NCI-H1092 (cell line): ENCODE measurements at regions not wholly inside any gene's neighbourhood (a gene's known extent, or its start where the extent isn't known, plus 50 kb on each side); places are given as distances from the start of the nearest gene placed in this dataset.
A peak's percentile ranks its signal among the peaks of the same experiment; 100 is the strongest.
"Not testable (repeated sequence)": the region's sequence is repeated elsewhere in the genome, so short reads cannot be mapped to it uniquely, and the experiment has no call there.

Experiments
- DNase-seq: peaks from one replicate; lab custom pipeline; 2025; lab: John Stamatoyannopoulos, UW

DNA sequence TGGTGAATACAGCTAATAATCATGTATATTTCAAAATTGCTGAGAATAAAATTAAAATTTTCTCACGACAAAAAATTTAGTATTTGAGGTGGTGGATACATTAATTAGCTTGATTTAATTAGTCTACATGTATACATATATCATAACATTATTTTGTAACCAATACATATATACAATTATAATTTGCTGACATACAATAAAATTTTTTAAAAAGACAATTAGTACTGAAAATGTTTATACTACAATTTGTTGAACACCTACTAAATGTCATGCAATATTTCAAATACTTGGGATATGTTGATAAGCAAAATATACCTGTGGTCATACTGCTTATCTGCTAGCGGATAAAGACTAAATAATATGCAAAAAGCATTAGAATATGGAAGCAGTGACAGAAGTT lies 586.5 kb downstream of the SLITRK6 start:
- no peak for DNase-seq

DNA sequence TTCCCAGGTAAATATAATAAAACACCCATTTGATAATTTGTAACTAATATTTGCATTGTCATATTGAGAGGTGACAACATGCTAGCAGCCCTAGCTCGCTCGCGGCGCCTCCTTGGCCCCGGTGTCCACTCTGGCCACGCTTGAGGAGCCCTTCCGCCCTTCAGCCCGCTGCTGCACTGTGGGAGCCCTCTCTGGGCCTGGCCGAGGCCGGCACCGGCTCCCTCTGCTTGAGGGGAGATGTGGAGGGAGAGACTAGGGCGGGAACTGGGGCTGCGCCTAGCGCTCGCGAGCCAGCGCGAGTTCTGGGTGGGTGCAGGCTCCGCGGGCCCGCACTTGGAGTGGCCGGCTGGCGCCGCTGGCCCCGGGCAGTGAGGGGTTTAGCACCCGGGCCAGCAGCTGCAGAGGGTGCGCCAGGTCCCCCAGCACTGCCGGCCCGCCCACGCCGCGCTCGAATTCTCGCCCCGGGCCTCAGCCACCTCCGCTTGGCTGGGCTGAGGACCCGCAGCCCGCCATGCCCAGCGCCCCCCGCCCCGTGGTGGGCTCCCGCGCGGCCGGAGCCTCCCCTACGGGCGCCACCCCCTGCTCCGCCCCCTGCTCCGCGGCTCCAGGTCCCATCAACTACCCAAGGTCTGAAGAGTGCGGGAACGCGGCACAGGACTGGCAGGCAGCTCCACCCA lies 594.4 kb downstream of the SLITRK6 start:
- no peak for DNase-seq

DNA sequence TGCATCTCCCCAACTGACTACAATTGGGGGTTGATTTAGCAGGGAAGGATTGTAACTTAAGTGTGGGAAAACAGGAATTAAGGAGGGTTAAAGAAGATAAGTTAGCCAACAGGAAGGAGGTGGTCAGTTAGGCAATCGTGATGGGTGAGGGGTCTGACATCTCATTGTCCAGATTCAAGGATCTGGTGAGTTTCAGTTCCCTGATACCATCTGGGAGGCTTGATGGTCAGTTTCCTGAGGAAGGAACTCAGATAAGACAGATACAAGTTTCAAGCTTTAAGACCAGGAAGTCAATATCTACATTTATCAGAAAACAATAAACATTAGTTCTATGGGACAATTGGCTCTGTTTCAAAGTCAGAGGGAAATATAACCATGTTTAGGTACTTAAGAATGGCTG lies 601.8 kb downstream of the SLITRK6 start:
- no peak for DNase-seq

DNA sequence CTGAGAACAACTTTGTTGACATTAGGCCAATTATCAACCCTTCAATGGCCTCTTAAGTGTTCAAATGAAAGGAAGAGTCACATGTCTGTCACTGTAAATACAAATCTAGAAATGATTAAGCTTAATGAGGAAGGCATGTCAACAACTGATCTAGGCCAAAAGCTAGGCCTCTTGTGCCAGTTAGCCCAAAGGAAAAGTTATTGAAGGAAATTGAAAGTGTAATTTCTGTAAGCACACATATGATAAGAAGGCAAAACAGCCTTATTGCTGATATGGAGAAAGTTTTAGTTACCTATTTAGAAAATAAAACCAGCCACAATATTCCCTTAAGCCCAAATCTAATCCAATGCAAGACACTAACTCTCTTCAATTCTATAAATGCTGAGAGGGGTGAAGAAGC lies 604.7 kb downstream of the SLITRK6 start:
- no peak for DNase-seq

DNA sequence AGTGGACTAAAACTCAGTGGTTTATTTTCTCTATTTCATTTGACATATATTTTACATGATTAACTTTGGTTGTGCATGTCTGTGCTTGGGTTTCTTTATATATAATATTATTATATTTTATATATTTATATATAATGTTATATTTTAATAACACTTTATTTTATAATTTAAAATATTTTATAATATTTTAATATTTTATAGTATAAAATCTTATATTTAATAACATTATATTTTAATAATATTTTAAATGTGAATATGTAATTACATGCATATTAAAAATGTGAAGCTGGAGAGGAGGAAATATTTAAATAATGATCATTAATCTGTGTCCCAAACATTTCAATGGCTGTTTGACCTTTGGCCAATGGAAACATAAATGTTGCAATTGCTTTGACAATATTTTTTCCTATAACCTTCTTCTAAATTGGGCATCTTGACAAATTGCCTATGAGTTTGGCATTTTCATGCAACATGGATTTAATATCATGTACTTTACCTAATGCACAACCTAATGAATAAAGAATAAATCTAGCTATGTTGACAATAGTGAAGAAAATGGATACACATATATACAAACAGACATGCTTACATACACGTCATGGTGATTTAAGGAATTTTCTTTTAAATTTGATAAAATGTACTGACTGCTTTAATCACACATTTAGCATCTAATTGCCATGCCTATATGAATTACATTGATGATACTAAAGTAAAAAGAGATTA lies 607.1 kb downstream of the SLITRK6 start:
- no peak for DNase-seq

DNA sequence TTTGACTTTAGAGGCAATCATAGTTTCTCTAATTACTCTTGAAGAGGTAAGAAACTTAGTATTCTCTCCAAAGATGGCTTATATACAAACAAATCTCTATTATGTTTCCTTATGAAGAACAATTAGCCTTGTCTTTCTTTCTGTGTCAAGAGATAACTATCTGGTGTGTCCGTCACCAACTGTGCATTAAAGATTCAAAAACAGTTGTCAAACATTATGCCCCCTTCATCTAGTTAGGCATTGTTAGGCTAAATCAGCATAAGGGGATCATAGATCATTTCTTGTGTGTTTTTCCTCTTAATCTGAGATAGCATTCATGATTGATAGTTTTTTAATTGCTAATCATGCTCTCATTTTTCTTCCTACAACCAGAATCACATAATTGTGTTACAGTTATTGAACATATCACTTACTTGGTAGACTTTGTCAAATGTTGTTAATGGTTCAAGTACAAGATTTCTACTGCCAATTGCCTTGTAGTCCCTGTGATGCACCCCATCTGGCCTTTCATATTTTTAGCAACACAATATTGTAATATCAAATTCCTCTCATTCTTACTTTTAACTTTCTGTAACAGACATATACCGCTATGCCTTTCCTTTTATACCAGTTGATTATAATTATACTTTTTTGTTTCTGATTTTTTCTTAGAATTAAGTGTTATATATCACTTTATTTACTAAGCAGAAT lies 612.7 kb downstream of the SLITRK6 start:
- no peak for DNase-seq

DNA sequence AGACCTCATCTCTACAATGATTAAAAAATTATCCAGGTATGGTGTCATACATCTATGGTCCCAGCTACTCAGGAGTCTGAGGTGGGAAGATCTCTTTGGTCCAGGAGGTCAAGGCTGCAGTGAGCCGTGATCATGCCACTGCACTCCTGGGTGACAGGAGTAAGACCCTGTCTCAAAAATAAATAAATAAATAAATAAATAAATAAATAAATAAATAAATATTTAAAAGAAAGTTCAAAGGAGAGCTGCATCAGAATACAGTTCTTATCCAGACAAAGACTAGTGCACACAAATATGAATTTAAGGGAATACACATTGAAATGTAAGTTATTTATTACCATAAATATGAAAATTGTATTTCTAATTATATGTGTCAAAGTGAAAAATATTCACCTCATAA lies 624.9 kb downstream of the SLITRK6 start:
- no peak for DNase-seq

DNA sequence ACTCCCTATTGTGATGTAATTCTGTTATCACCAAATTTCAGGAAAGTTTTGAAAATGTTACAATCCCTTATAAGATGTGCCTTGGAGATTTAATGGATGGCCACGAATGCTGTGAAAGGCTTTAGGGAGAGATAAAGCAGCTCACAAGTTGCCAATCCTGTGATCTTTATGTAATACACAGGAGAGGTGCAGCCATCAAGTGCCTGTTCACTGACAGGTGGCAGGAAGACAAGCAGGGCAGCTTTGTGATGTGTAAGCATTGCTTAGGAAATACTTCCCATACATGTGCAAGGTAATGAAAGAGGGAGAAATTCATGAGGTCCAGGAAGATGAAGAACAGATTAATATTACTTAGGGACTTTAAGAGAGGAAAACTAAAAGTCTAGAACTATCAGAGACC lies 628.8 kb downstream of the SLITRK6 start:
- DNase-seq, result no peak

DNA sequence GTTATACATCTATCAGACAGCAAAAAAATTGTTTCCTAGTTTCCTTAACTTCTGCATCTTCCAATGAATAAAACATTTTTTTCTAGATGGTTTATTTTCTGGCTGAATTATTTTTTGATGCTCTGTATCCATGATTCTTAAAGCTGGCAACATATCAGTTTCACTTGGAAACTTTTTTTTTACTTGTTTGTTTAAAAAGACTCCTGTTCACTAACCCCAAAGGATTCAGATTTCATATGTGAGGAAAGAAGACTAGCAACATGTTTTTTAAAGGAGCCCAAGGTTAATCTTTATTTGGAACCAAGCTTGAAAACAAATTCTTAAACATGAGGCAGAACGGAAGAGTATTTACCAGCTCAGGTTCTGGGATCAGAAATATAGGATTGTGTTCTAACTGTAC lies 632.3 kb downstream of the SLITRK6 start:
- DNase-seq, result no peak

DNA sequence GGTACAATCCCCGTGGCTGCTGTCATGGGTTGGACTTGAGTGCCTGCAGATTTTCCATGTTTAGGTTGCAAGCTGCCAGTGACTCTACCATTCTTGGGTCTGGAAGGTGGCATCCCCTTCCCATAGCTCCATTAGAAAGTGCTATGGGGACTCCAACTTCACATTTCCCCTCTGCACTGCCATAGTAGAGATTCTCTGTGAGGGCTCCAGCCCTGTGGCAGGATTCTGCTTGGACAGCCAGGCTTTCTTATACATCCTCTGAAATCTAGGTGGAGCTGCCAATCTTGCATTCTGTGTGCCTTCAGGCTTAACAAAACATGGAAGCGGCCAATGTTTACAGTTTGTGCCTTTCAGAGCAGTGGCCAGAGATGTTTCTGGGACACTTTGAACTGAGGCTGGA lies 636.2 kb downstream of the SLITRK6 start:
- DNase-seq, result no peak

DNA sequence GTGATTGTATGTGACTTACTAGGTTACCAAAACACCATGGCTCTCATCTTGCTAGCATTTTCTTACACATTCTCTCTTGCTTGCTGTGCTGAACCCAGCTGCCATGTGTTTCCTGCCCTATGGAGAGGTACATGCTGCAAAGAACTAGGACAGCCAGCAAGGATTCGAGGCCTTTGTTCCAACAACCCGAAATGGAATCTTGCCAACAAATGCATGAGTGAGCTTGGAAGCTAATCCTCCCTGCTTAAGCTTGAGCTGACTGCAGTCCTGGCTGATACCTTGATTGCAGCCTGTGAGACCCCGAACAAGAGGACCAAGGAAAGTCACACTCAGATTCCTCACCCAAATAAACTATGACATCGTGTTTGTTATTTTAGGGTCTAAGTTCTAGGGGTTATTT lies 651.2 kb downstream of the SLITRK6 start:
- DNase-seq, result peak; percentile 93

DNA sequence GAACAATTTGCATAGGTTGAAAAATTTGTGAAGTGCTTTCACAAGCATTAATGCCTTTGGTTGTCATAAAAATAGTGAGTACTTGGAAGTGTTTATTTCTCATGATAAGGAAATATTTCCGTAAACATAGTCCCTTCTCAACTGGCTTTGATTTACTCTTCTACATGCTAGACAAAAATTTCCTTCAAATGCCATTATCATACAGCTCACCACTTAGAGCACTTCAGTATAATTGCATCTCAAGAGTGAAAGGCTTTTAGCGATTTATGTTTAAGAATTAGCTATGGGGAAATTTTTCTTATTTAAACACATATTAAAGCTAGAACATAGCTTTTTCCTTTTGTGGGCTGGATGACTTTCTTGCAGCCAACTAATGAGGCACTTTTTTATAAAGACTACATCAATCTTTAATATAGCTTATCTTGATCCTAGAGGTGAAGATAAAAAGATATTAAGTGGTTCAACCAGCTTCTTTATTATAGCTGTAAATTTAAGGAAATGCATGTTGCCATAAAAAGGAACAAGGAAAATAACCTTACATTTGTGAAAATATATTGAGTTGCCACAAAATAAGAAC lies 656.8 kb downstream of the SLITRK6 start:
- DNase-seq, result no peak

DNA sequence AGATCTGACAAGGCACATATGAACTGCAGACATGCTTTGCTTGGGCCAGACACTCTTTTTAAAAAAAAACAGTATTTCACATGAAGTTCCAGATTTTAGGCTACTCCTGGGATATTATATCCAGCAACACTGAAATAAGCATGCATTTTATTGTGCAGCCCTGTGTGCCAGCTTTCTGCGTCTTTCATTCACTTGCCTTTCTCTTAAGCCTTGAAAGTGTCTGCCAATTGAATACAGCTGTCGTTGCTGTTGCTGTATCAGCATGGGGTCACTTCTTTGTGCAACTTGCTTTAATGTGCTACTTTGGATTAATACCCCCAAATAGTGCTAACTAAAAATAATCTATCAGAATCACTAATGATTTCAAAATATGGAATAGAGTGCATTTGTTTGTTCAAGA lies 657.8 kb downstream of the SLITRK6 start:
- DNase-seq, result no peak

DNA sequence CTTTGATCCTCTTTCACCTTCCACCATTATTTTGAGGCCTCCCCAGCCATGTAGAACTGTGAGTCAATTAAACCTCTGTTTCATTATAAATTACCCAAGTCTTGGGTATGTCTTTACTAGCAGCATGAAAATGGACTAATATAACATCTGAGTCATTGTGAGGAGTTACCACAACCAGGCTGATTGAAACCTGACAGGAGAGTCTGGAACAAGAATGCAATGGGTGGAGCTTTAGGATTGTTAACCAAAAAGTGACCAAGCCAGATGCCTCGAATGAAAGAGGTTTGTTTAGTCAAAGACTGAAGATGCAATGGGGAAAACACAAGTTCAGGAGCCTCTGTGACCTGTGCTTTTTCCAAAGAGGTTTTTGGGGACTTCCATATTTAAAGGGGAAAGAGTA lies 659.0 kb downstream of the SLITRK6 start:
- no peak for DNase-seq

DNA sequence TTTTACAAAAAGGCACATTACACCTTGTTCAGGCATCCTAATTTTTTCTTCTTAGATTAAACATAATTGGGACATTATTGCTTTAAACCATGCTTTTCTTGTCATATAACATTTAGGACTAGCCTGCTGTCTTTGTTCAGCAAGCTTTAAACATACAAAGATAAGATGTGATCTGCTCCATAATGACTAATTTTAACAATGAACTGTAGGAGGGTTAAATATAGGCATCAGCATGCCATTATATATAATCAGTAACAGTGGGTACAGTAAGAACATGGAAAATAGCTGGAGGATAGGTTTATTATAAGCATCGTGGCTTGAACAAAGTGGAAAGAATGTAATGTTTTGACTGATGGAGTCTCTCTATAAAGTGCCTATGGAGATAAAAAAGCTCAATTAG lies 661.7 kb downstream of the SLITRK6 start:
- no peak for DNase-seq

DNA sequence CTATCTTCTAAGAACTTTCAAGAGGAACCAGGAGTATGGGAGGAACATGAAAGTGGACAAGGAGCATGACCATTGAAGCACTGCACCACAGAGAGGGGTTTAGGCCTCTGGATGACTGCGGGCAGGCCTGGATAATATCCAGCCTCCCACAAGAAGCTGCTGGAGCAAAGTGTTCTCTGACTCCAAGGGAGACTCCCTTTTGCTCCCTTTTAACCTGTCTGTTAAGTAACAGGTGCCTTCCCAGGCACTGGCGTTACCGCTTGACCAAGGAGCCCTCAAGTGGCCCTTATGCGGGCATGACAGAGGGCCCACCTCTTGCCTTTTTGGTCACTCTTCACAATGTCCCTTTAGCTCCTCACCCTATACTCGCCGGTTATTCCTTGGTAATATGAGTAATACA lies 666.2 kb downstream of the SLITRK6 start:
- DNase-seq, result no peak

DNA sequence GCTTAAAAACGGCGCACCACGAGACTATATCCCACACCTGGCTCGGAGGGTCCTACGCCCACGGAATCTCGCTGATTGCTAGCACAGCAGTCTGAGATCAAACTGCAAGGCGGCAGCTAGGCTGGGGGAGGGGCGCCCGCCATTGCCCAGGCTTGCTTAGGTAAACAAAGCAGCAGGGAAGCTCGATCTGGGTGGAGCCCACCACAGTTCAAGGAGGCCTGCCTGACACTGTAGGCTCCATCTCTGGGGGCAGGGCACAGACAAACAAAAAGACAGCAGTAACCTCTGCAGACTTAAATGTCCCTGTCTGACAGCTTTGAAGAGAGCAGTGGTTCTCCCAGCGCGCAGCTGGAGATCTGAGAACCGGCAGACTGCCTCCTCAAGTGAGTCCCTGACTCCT lies 675.7 kb downstream of the SLITRK6 start:
- not testable (repeated sequence) for DNase-seq

DNA sequence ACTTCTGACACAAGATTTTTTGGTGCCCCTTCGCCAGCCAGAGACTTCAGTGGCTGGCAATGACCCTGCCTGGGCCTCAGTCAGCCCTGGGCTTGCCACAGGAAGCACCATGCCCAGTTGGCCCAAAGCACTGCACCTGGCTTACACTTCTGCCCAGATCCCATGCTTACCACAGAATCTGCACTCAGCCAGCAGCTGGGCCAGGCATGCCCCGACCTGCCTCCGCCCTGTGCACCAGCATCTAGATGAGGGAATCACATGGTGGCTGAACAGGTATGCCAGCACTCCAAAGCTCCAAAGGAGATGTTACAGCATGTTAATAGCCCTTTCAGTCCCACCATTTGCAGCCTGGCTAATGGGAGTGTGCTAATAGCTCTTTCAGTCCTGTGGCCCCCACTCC lies 690.9 kb downstream of the SLITRK6 start:
- DNase-seq, result no peak

DNA sequence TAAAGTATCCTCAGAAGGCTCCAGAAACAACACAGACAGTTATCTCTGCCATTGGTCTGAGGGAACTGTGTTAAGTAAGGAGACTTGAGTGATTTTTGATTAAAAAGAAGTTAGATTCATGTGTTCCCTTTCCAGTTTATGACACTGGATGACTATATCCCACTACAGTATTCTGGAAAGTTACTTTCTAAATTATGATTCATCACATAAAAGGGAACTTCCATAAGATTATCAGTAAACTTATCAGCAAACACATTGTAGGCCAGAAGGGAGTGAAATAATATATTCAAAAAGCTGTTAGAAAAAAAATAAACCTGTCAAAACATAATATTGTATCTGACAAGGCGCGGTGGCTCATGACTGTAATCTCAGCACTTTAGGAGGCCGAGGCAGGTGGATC lies 700.0 kb downstream of the SLITRK6 start:
- DNase-seq, result no peak

DNA sequence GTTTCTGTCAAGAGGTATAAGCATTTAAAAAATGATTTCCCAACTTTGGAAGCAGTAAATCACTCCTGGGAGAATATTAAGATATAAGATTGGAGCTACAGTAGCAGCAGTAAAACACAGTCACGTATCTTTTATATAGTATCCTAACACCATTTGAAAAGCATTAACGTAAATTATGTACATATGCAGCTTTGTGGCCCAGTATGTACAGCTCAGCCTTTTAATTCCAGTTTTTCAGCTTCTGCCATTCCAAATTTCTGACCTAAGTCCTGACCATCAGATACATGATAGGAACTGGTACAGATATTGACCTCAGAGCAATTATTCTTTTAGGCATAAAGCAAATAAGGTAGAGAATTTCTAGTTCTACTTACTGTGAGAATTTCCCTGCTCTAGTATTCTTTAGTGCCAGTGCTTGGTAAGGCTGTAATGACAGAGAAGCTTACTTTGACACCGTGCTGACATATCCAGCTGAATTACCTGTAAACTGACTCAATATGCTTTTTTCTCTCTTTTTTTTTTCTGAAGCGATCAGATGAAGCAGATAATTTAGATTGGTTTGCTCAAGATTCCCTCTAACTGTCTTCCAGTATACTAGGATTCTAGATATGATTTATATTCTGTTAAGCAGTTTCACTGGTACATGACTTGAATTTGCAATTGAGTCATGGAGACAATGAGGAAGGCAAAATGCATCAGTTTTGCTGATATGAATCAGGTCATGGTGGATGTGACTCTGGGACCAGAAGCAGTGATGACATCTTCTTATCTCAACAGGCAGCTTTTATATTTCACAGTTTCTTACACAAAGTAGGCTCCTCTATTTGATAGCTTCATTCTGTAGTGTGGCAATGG lies 703.6 kb downstream of the SLITRK6 start:
- DNase-seq, result no peak

DNA sequence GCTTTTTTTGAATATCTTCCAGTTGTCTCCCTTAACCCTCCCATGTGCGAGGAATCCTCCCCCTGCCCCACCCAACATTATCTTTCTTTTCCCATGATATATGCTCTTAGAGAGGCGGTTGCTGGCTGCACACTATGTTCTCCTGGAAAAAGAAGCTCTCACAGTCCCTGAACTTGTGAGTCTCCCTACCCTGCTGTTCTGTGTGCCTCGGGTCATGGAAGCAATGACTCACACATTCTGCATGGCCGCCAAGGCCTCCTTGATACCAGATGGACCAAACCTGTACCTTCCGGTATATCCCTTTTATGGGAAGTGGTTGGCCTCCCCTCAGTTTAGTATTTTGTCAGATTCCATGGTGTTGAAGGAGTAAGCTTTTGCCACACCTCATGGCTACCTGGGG lies 705.4 kb downstream of the SLITRK6 start:
- no peak for DNase-seq

DNA sequence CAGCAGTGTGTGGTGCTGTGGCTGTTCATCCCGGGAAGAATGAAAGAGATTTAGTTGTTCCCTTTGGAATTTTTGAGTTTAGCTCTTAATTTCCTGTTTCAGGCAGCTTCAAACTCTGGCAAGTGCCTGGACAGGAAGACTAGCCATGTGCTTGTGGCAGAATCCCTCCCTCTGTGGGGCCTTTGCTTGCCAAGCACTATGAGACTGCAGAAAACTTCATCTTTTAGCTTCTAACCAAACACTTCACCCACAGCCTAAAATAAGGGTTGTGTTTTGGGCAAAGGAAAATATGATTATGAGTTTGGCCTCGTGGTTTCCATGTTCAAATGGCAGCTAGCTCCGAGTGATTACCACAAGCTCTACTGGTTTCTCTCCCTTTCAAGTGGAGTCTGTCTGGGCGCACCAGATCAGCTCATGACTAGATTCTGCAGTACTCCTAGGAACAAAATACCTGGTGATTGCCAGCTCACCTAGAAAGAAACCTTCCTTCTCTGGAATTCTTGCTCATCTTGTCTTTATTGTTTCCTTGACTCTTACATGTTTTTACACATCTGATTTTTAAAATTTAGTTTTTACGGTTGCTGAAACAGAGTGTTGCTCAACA lies 707.5 kb downstream of the SLITRK6 start:
- DNase-seq, result no peak
